ENCODE measurements at regions not wholly inside any gene's neighbourhood (a gene's known extent, or its start where the extent isn't known, plus 50 kb on each side); places are given as distances from the start of the nearest gene placed in this dataset.

DNA sequence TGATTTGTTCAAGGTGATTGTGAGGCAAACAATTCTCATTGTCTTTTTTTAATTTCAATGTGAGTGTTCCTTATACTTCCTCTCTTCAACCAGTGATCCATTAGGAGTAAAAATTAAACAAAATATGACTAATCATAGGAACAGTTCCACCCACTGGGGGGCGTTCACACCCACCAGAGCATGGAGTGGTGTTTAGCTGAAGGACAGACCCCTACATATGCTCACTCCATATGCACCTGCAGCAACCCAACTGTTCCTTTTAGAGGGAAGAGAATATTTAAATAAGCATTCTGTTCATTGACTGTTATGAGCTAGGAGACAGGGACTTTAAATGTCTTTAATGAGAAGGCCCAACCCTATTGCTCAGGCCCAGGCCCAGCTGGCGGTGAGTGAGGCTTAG is 78.7 kb upstream of the DRD2 start:
- peak; percentile 22; the same call in 1 of the 2 replicates for TF ChIP-seq CTCF (IDR thresholded peaks at IDR 0.05)

- no peak for TF ChIP-seq CTCF (IDR thresholded peaks at IDR 0.05)
These were observed 78.0 kb upstream of the DRD2 start for GRCh38 chr11:113553235-113553634.

GRCh38 chr11:113552271-113552670 is 77.1 kb upstream of the DRD2 start:
- no peak for TF ChIP-seq CTCF (IDR thresholded peaks at IDR 0.05)

DNA sequence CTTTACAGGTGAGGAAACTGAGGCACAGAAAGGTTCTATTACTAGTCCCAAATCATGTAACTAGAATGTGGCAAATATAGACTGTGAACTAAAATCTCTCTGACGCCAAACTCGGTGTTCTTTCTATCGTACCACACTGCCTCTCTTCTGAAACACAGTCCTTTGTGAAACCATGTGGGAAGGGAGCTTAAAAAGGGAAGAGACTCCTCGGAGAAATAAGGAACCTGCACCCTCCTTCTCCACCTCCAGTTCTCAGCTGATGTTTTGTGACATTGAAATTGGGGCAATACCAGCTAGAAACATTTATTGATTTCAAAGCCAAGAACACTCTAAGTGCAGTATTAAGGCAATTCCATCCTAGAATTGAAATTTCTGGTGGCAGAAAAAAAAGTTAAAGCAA is 76.4 kb upstream of the DRD2 start:
- no peak for TF ChIP-seq CTCF (IDR thresholded peaks at IDR 0.05)

GRCh38 chr11:113549611-113550578 is 74.7 kb upstream of the DRD2 start:
- no peak for TF ChIP-seq CTCF (IDR thresholded peaks at IDR 0.05)

- TF ChIP-seq CTCF (IDR thresholded peaks at IDR 0.05): no peak
These were observed 73.9 kb upstream of the DRD2 start for GRCh38 chr11:113549061-113549460.

- no peak for TF ChIP-seq CTCF (IDR thresholded peaks at IDR 0.05)
These were observed 72.5 kb upstream of the DRD2 start for GRCh38 chr11:113547739-113548138.
